EH (cell line): ENCODE measurements at regions not wholly inside any gene's neighbourhood (a gene's known extent, or its start where the extent isn't known, plus 50 kb on each side); places are given as distances from the start of the nearest gene placed in this dataset.
"Not testable (repeated sequence)": the region's sequence is repeated elsewhere in the genome, so short reads cannot be mapped to it uniquely, and the experiment has no call there.

Experiments
- DNase-seq: peaks from one replicate; pipeline ENCODE4 v3.0.0-alpha.2; 2015; ENCODE audit warnings: low read depth

GRCh38 chr1:182227864-182228547 lies 163.6 kb downstream of the GLUL start:
- DNase-seq = no peak

- DNase-seq = no peak
Observed at GRCh38 chr1:182226618-182227017, 165.0 kb downstream of the GLUL start.

GRCh38 chr1:182225755-182226154 lies 164.2 kb upstream of the ZNF648 start:
- DNase-seq = not testable (repeated sequence)

- not testable (repeated sequence) for DNase-seq
Observed at GRCh38 chr1:182221990-182222389, 160.5 kb upstream of the ZNF648 start.

- DNase-seq = not testable (repeated sequence)
Observed at GRCh38 chr1:182221367-182221766, 159.9 kb upstream of the ZNF648 start.

GRCh38 chr1:182217967-182218366 lies 156.5 kb upstream of the ZNF648 start:
- DNase-seq = peak; percentile 27

- peak; percentile 83 for DNase-seq
Observed at GRCh38 chr1:182217071-182217470, 155.6 kb upstream of the ZNF648 start.

- peak; percentile 86 for DNase-seq
Observed at GRCh38 chr1:182215764-182216163, 154.3 kb upstream of the ZNF648 start.

GRCh38 chr1:182213163-182213562 lies 151.7 kb upstream of the ZNF648 start:
- DNase-seq = no peak

GRCh38 chr1:182211386-182211785 lies 149.9 kb upstream of the ZNF648 start:
- DNase-seq = no peak

GRCh38 chr1:182210417-182210816 lies 148.9 kb upstream of the ZNF648 start:
- DNase-seq = no peak

- DNase-seq = no peak
Observed at GRCh38 chr1:182207300-182207699, 145.8 kb upstream of the ZNF648 start.

- DNase-seq = peak; percentile 26
Observed at GRCh38 chr1:182206626-182207239, 145.2 kb upstream of the ZNF648 start.

- no peak for DNase-seq
Observed at GRCh38 chr1:182205351-182206022, 144.0 kb upstream of the ZNF648 start.

GRCh38 chr1:182203191-182203875 lies 141.8 kb upstream of the ZNF648 start:
- DNase-seq = no peak

GRCh38 chr1:182201490-182201889 lies 140.0 kb upstream of the ZNF648 start:
- DNase-seq = not testable (repeated sequence)

- DNase-seq = no peak
Observed at GRCh38 chr1:182200025-182200812, 138.7 kb upstream of the ZNF648 start.

- DNase-seq = peak; percentile 18
Observed at GRCh38 chr1:182198006-182198605, 136.6 kb upstream of the ZNF648 start.

- no peak for DNase-seq
Observed at GRCh38 chr1:182196897-182197870, 135.7 kb upstream of the ZNF648 start.

GRCh38 chr1:182195733-182196132 lies 134.2 kb upstream of the ZNF648 start:
- DNase-seq = no peak
